ENCODE measurements at regions not wholly inside any gene's neighbourhood (a gene's known extent, or its start where the extent isn't known, plus 50 kb on each side); places are given as distances from the start of the nearest gene placed in this dataset.

DNA sequence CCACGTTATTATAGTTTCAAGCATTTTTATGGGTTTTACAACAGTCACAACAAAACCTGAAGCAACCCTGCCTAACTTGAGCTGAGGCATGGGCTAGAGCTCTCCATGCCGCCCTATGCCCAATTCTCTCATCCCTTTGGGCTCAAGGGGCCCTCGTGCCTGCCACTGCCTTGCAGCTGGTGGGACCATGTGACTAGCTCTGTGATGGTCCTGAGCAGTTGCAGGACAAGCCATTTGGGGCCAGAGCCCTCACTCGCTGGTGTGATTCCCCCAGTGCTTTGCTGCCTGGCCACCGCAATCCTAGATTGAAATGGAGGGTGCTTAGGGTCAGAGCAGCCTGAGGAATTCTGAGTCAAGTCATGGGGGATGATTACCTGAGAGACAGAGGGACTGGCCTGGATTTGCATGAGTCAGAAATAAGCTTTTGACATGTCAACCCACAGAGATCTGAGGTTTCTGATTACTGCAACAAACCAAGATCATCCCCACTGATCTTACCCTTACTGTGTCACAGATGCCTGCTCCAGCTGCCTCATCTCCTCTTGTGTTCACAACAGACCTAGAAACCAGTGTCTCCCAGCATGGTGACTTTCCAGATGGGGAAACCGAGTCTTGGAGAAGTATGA is 323.7 kb downstream of the BRD1 start:
- H3K27me3 ChIP-seq (ENCODE audit: insufficient read depth, low read length): no peaks in the 10 kb centered on the region
- H3K9me3 ChIP-seq (ENCODE audit: low read length): no peaks in the 10 kb centered on the region

DNA sequence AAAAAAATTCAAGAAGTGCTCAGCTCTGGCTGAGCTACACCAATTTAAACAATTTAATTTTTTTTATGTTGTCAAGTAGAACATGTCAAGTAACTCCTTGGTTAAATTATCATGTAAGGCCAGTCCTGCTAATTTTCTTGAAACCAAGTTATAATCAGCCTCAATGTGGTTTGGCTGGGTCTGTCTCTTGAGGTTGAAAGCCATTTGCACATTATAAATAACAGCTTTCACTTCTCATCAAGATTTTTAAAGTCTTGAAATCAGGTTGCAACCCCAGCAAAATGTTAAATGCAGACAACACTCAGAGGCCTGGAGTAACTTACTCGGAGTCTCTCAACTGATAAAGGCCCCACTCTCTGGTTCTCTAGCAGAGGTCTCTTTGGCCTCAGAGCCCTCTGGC is 324.4 kb downstream of the BRD1 start:
- H3K27me3 ChIP-seq (ENCODE audit: insufficient read depth, low read length): no peaks in the 10 kb centered on the region
- H2AFZ ChIP-seq (ENCODE audit: low read depth, low read length): no peak overlapping the region
- no peak overlapping the region for H3K4me3 ChIP-seq (ENCODE audit: low read length)
- H3K9me3 ChIP-seq (ENCODE audit: low read length): no peaks in the 10 kb centered on the region
- no peaks in the 10 kb centered on the region for H3K36me3 ChIP-seq (ENCODE audit: insufficient read depth, low read length)
- H3K4me1 ChIP-seq (ENCODE audit: insufficient read depth, low read length): no peaks in the 10 kb centered on the region

More for the DNA sequence above, 323.7 kb downstream of the BRD1 start:
- H3K36me3 ChIP-seq (ENCODE audit: insufficient read depth, low read length): no peaks in the 10 kb centered on the region
- H3K4me3 ChIP-seq (ENCODE audit: low read length): no peak overlapping the region
- no peaks in the 10 kb centered on the region for H3K4me1 ChIP-seq (ENCODE audit: insufficient read depth, low read length)
- H2AFZ ChIP-seq (ENCODE audit: low read depth, low read length): no peak overlapping the region

- Histone ChIP-seq H3K4me1 (ENCODE audit: insufficient read depth, low read length) (no peaks in the 10 kb centered on the region), H2AFZ (ENCODE audit: low read depth, low read length) (no peak overlapping the region), H3K27me3 (ENCODE audit: insufficient read depth, low read length) (no peaks in the 10 kb centered on the region), H3K9me3 (ENCODE audit: low read length) (no peaks in the 10 kb centered on the region), H3K36me3 (ENCODE audit: insufficient read depth, low read length) (no peaks in the 10 kb centered on the region), H3K4me3 (ENCODE audit: low read length) (no peak overlapping the region)
Measured at GRCh38 chr22:49502126-49502826, 325.4 kb downstream of the BRD1 start.

- Histone ChIP-seq H2AFZ (ENCODE audit: low read depth, low read length) (no peak overlapping the region), H3K36me3 (ENCODE audit: insufficient read depth, low read length) (no peaks in the 10 kb centered on the region), H3K27me3 (ENCODE audit: insufficient read depth, low read length) (no peaks in the 10 kb centered on the region), H3K4me3 (ENCODE audit: low read length) (no peak overlapping the region), H3K9me3 (ENCODE audit: low read length) (no peaks in the 10 kb centered on the region), H3K4me1 (ENCODE audit: insufficient read depth, low read length) (no peaks in the 10 kb centered on the region)
Measured at GRCh38 chr22:49500942-49501395, 326.7 kb downstream of the BRD1 start.

GRCh38 chr22:49500076-49500460 is 327.6 kb downstream of the BRD1 start:
- H3K4me3 ChIP-seq (ENCODE audit: low read length): no peak overlapping the region
- H3K36me3 ChIP-seq (ENCODE audit: insufficient read depth, low read length): no peaks in the 10 kb centered on the region
- no peak overlapping the region for H2AFZ ChIP-seq (ENCODE audit: low read depth, low read length)
- no peaks in the 10 kb centered on the region for H3K27me3 ChIP-seq (ENCODE audit: insufficient read depth, low read length)
- H3K4me1 ChIP-seq (ENCODE audit: insufficient read depth, low read length): no peaks in the 10 kb centered on the region
- no peaks in the 10 kb centered on the region for H3K9me3 ChIP-seq (ENCODE audit: low read length)

DNA sequence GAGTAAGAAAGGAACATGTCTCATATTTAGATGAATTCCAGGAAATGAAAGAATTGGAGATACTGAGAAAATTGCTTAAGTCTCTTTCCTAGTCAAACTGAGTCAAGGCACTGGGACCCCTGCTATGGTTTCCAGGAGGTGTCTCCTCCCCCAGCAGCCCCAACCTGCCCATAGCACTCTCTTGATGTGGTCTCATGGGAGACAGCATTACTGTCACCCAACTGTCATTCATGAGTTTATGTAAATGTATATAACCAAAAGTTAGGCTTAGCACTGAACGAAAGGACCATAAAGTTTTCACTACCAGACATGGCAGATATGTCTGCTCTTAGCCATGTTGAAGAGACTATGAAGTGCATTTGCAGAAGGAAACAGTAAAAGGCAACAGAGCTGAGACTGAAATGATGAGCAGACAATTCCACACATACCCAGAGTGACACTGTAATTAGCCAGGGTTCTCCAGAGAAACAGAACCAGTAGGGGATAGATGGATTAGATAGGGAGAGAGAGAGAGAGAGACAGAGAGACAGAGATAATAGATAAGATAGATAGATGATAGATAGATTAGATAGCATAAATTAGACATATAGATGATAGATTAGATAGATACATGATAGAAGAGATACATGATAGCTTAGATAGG is 328.1 kb downstream of the BRD1 start:
- Histone ChIP-seq H3K36me3 (ENCODE audit: insufficient read depth, low read length) (no peaks in the 10 kb centered on the region), H3K4me3 (ENCODE audit: low read length) (no peak overlapping the region), H3K4me1 (ENCODE audit: insufficient read depth, low read length) (no peaks in the 10 kb centered on the region), H3K27me3 (ENCODE audit: insufficient read depth, low read length) (no peaks in the 10 kb centered on the region), H3K9me3 (ENCODE audit: low read length) (no peaks in the 10 kb centered on the region), H2AFZ (ENCODE audit: low read depth, low read length) (no peak overlapping the region)

- H3K4me1 ChIP-seq (ENCODE audit: insufficient read depth, low read length): no peaks in the 10 kb centered on the region
- no peaks in the 10 kb centered on the region for H3K27me3 ChIP-seq (ENCODE audit: insufficient read depth, low read length)
- no peaks in the 10 kb centered on the region for H3K36me3 ChIP-seq (ENCODE audit: insufficient read depth, low read length)
- no peaks in the 10 kb centered on the region for H3K9me3 ChIP-seq (ENCODE audit: low read length)
- H3K4me3 ChIP-seq (ENCODE audit: low read length): no peak overlapping the region
- no peak overlapping the region for H2AFZ ChIP-seq (ENCODE audit: low read depth, low read length)
Measured at GRCh38 chr22:49497266-49497665, 330.4 kb downstream of the BRD1 start.

DNA sequence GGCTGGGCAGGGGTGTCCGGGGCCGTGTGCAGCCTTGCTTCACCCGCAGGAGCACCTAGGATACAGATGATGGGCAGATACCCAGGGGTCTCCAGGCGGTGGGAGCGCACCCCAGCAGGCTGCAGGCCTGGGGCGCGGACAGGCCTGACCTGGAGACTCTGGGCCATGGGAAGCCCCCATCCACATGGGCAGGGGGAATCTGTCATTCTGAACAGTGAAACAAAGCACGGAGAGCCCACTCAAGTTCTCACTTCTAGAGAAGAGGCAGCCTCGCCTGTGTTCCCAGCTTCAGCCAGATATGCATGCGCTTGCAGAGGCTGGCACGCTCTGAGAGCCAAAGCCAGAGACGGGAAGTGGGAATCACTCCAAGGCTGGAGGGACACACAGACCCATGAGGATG is 333.1 kb downstream of the BRD1 start:
- H3K36me3 ChIP-seq (ENCODE audit: insufficient read depth, low read length): no peaks in the 10 kb centered on the region
- H3K9me3 ChIP-seq (ENCODE audit: low read length): no peaks in the 10 kb centered on the region
- H3K4me1 ChIP-seq (ENCODE audit: insufficient read depth, low read length): no peaks in the 10 kb centered on the region
- H3K27me3 ChIP-seq (ENCODE audit: insufficient read depth, low read length): no peaks in the 10 kb centered on the region
- H3K4me3 ChIP-seq (ENCODE audit: low read length): no peak overlapping the region
- no peak overlapping the region for H2AFZ ChIP-seq (ENCODE audit: low read depth, low read length)

GRCh38 chr22:49492741-49493251 is 334.9 kb downstream of the BRD1 start:
- Histone ChIP-seq H3K4me1 (ENCODE audit: insufficient read depth, low read length) (no peaks in the 10 kb centered on the region), H2AFZ (ENCODE audit: low read depth, low read length) (no peak overlapping the region), H3K4me3 (ENCODE audit: low read length) (no peak overlapping the region), H3K27me3 (ENCODE audit: insufficient read depth, low read length) (no peaks in the 10 kb centered on the region), H3K9me3 (ENCODE audit: low read length) (no peaks in the 10 kb centered on the region), H3K36me3 (ENCODE audit: insufficient read depth, low read length) (no peaks in the 10 kb centered on the region)

DNA sequence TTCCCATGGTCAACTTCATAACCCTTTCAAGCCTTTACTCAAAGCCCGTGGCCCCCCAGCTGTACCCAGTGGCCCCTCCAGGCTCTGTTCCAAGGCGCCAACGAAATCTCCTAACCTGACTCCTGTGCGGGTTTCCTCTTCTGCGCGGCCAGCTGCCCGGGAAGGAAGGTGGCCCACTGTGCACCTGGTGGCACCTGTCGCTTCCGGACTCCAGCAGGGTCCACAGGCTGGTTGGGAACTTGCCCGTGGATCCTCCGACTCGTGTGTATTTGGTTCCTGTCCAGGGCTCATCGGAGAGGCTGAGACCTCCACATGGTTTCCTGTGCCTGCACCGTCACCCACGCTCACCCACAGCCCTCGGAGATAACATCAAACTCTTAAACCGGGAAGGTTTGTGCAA is 335.4 kb downstream of the BRD1 start:
- no peak overlapping the region for H3K4me3 ChIP-seq (ENCODE audit: low read length)
- H3K36me3 ChIP-seq (ENCODE audit: insufficient read depth, low read length): no peaks in the 10 kb centered on the region
- no peaks in the 10 kb centered on the region for H3K27me3 ChIP-seq (ENCODE audit: insufficient read depth, low read length)
- no peaks in the 10 kb centered on the region for H3K9me3 ChIP-seq (ENCODE audit: low read length)
- no peaks in the 10 kb centered on the region for H3K4me1 ChIP-seq (ENCODE audit: insufficient read depth, low read length)
- H2AFZ ChIP-seq (ENCODE audit: low read depth, low read length): no peak overlapping the region

GRCh38 chr22:49491726-49492125 is 335.9 kb downstream of the BRD1 start:
- H3K9me3 ChIP-seq (ENCODE audit: low read length): no peaks in the 10 kb centered on the region
- H3K36me3 ChIP-seq (ENCODE audit: insufficient read depth, low read length): no peaks in the 10 kb centered on the region
- no peaks in the 10 kb centered on the region for H3K4me1 ChIP-seq (ENCODE audit: insufficient read depth, low read length)
- H3K4me3 ChIP-seq (ENCODE audit: low read length): no peak overlapping the region
- no peak overlapping the region for H2AFZ ChIP-seq (ENCODE audit: low read depth, low read length)
- no peaks in the 10 kb centered on the region for H3K27me3 ChIP-seq (ENCODE audit: insufficient read depth, low read length)

GRCh38 chr22:49491221-49491635 is 336.4 kb downstream of the BRD1 start:
- Histone ChIP-seq H2AFZ (ENCODE audit: low read depth, low read length) (no peak overlapping the region), H3K9me3 (ENCODE audit: low read length) (no peaks in the 10 kb centered on the region), H3K4me3 (ENCODE audit: low read length) (no peak overlapping the region), H3K27me3 (ENCODE audit: insufficient read depth, low read length) (no peaks in the 10 kb centered on the region), H3K36me3 (ENCODE audit: insufficient read depth, low read length) (no peaks in the 10 kb centered on the region), H3K4me1 (ENCODE audit: insufficient read depth, low read length) (no peaks in the 10 kb centered on the region)

- Histone ChIP-seq H3K4me1 (ENCODE audit: insufficient read depth, low read length) (no peaks in the 10 kb centered on the region), H3K27me3 (ENCODE audit: insufficient read depth, low read length) (no peaks in the 10 kb centered on the region), H3K9me3 (ENCODE audit: low read length) (no peaks in the 10 kb centered on the region), H3K36me3 (ENCODE audit: insufficient read depth, low read length) (no peaks in the 10 kb centered on the region), H3K4me3 (ENCODE audit: low read length) (no peak overlapping the region), H2AFZ (ENCODE audit: low read depth, low read length) (no peak overlapping the region)
Measured at GRCh38 chr22:49490692-49491091, 337.0 kb downstream of the BRD1 start.

Measured in neuron (in vitro differentiated cells).